ENCODE measurements at regions not wholly inside any gene's neighbourhood (a gene's known extent, or its start where the extent isn't known, plus 50 kb on each side); places are given as distances from the start of the nearest gene placed in this dataset.

DNA sequence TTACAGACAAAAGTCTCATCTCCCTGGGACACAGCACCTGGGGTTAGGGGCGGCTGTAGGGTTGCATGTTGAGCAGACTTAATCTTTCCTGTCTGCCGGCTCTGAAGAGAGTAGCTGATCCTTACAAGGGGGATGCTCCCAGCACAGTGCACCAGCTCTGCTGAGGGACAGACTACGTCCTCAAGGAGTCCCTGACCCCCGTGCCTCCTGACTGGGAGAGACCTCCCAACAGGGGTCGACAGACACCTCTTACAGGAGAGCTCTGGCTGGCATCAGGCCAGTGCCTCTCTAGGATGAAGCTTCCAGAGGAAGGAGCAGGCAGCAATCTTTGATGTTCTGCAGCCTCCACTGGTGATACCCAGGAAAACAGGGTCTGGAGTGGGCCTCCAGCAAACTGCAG lies 506.0 kb upstream of the FMR1 start:
- intact Hi-C loops (cut with DNase I), result no loop called here
- DNase-seq, result no peak

GRCh38 chrX:147403040-147403439 lies 508.7 kb upstream of the FMR1 start:
- no peak for DNase-seq
- intact Hi-C loops (cut with DNase I), result no loop called here

GRCh38 chrX:147378767-147379166 lies 533.0 kb upstream of the FMR1 start:
- no peak for DNase-seq
- intact Hi-C loops (cut with DNase I), result no loop called here

GRCh38 chrX:147377728-147378127 lies 534.0 kb upstream of the FMR1 start:
- intact Hi-C loops (cut with DNase I), result no loop called here
- no peak for DNase-seq

GRCh38 chrX:147376601-147377422 lies 534.9 kb upstream of the FMR1 start:
- intact Hi-C loops (cut with DNase I), result no loop called here
- peak in 2 of 42 donors; percentile 0 to 1 for DNase-seq

DNA sequence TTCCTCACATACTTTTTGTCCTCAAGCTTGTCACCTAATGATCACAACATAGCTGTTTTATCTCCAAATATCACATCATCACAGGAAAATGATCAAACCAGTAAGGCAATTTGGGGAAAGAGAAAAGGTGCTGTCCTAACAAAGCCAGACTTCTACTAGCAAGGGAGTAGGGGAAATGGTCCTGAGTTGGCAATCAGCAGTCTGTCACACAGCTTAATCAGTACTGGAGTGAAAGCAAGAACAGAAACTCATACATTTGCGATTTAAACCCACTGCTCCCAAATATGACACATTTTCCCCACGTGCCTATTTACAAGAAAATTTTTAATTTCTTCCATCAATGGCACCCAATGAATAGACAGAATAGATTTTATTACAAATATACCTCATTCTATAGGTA lies 546.8 kb upstream of the FMR1 start:
- intact Hi-C loops (cut with DNase I), result no loop called here
- no peak for DNase-seq

GRCh38 chrX:147351644-147352043 lies 537.1 kb upstream of the CXorf51A start:
- intact Hi-C loops (cut with DNase I), result no loop called here
- no peak for DNase-seq

DNA sequence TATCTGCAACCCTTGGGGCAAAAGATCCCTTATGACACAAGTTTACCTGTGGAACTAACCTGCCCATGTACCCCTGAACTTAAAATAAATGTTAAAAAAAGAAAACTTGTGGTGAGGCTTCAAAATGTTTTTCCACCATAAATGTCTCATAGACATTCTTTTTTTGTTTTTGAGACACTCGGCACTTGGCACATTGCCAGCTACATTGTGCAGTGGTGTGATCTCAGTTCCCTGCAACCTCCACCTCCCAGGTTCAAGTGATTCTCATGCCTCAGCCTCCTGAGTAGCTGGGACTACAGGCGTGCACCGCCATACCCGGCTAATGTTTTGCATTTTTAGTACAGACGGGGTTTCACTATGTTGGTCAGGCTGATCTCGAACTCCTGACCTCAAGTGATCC lies 528.9 kb upstream of the CXorf51A start:
- intact Hi-C loops (cut with DNase I), result no loop called here

DNA sequence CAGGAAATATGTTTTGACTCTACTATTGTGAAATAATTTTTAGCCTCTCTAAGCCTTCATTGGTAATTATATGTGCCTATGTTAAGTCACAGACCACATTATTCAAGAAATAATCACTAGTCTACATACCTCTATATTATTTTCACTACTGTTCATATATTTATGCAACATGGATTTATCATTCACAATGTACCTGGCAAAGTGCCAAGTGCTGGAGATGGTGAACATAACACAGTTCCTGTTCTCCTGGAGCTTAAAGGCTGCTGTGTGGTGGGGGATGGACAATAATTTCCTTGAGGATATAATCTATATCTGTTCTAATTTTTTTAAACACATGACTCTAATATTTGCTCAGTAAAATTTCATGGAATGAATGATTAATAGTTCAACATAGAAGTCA lies 527.7 kb upstream of the CXorf51A start:
- no peak for DNase-seq
- intact Hi-C loops (cut with DNase I), result no loop called here

More for the DNA sequence above, 528.9 kb upstream of the CXorf51A start:
- no peak for DNase-seq

GRCh38 chrX:147340947-147341346 lies 526.4 kb upstream of the CXorf51A start:
- DNase-seq, result no peak
- intact Hi-C loops (cut with DNase I), result no loop called here

DNA sequence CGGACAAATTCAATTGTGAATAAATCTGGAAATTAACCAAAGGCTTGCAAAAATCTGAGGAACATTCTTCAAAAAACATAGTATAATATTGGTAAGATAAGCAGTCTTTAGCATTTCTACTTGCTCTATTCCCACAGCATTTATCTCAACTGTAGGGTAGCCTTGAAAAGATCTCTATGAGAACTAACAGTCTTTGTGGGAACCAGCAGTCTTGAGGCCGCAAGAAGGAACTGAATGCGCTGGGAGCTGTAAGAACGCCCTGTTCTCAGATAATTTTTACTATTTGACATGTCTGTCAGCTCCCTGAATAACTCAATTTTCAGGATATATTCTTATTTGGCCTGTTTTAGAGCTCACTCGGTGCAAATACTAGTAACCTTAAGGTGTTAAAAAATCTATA lies 519.3 kb upstream of the CXorf51A start:
- intact Hi-C loops (cut with DNase I), result no loop called here
- no peak for DNase-seq

GRCh38 chrX:147322496-147322895 lies 508.0 kb upstream of the CXorf51A start:
- intact Hi-C loops (cut with DNase I), result no loop called here

GRCh38 chrX:147315483-147315882 lies 500.9 kb upstream of the CXorf51A start:
- DNase-seq, result no peak
- intact Hi-C loops (cut with DNase I), result no loop called here

More at GRCh38 chrX:147322496-147322895, 508.0 kb upstream of the CXorf51A start:
- DNase-seq, result no peak
